Neuron (in vitro differentiated cells): ENCODE measurements at regions not wholly inside any gene's neighbourhood (a gene's known extent, or its start where the extent isn't known, plus 50 kb on each side); places are given as distances from the start of the nearest gene placed in this dataset.

ENCODE experiments used
- H2AFZ ChIP-seq: one replicate; pipeline ENCODE4 v1.6.1; 2013; ENCODE audit warnings: low read depth, mild to moderate bottlenecking, inconsistent platforms, low read length, moderate library complexity
- H3K27me3 ChIP-seq: one replicate; pipeline ENCODE4 v1.6.1; 2013; ENCODE audit warnings: low read length; ENCODE audit not compliant: insufficient read depth
- H3K36me3 ChIP-seq: one replicate; pipeline ENCODE4 v1.6.1; 2013; ENCODE audit warnings: low read length; ENCODE audit not compliant: insufficient read depth
- H3K4me1 ChIP-seq: one replicate; pipeline ENCODE4 v1.6.1; 2013; ENCODE audit warnings: low read length; ENCODE audit not compliant: insufficient read depth
- H3K4me3 ChIP-seq: 2 replicates; pipeline ENCODE4 v1.5.1; 2013; ENCODE audit warnings: mild to moderate bottlenecking, low read length, moderate library complexity
- H3K9me3 ChIP-seq: one replicate; pipeline ENCODE4 v1.6.1; 2013; ENCODE audit warnings: low read length

- H3K9me3 ChIP-seq = no peaks in the 10 kb centered on the region
- no peaks in the 10 kb centered on the region for H3K4me1 ChIP-seq
- no peak overlapping the region for H2AFZ ChIP-seq
- no peaks in the 10 kb centered on the region for H3K27me3 ChIP-seq
- H3K4me3 ChIP-seq = no peak overlapping the region
- H3K36me3 ChIP-seq = no peaks in the 10 kb centered on the region
Observed at GRCh38 chr12:38016602-38017001, 300.0 kb upstream of the ALG10B start.

- no peaks in the 10 kb centered on the region for H3K9me3 ChIP-seq
- H3K27me3 ChIP-seq = no peaks in the 10 kb centered on the region
Observed at GRCh38 chr12:38025916-38026315, 290.7 kb upstream of the ALG10B start.

GRCh38 chr12:38053113-38053512 lies 263.5 kb upstream of the ALG10B start:
- Histone ChIP-seq H3K27me3 (no peaks in the 10 kb centered on the region), H2AFZ (no peak overlapping the region), H3K4me1 (no peaks in the 10 kb centered on the region), H3K36me3 (no peaks in the 10 kb centered on the region), H3K4me3 (no peak overlapping the region), H3K9me3 (no peaks in the 10 kb centered on the region)

More at GRCh38 chr12:38025916-38026315, 290.7 kb upstream of the ALG10B start:
- Histone ChIP-seq H3K4me3 (no peak overlapping the region), H3K36me3 (no peaks in the 10 kb centered on the region), H3K4me1 (no peaks in the 10 kb centered on the region), H2AFZ (no peak overlapping the region)

GRCh38 chr12:38053655-38054464 lies 262.7 kb upstream of the ALG10B start:
- Histone ChIP-seq H3K36me3 (no peaks in the 10 kb centered on the region), H3K27me3 (no peaks in the 10 kb centered on the region), H3K4me3 (no peak overlapping the region), H3K4me1 (no peaks in the 10 kb centered on the region), H2AFZ (no peak overlapping the region), H3K9me3 (no peaks in the 10 kb centered on the region)

GRCh38 chr12:38056701-38057689 lies 259.6 kb upstream of the ALG10B start:
- Histone ChIP-seq H3K36me3 (no peaks in the 10 kb centered on the region), H2AFZ (no peak overlapping the region), H3K9me3 (no peaks in the 10 kb centered on the region), H3K4me1 (no peaks in the 10 kb centered on the region), H3K4me3 (no peak overlapping the region), H3K27me3 (no peaks in the 10 kb centered on the region)

- Histone ChIP-seq H3K4me3 (no peak overlapping the region), H3K9me3 (no peaks in the 10 kb centered on the region), H2AFZ (no peak overlapping the region), H3K4me1 (no peaks in the 10 kb centered on the region), H3K36me3 (no peaks in the 10 kb centered on the region), H3K27me3 (no peaks in the 10 kb centered on the region)
Observed at GRCh38 chr12:38099686-38100085, 216.9 kb upstream of the ALG10B start.

- no peaks in the 10 kb centered on the region for H3K36me3 ChIP-seq
- H3K27me3 ChIP-seq = no peaks in the 10 kb centered on the region
- H3K9me3 ChIP-seq = no peaks in the 10 kb centered on the region
Observed at GRCh38 chr12:38101753-38102152, 214.8 kb upstream of the ALG10B start.

GRCh38 chr12:38102197-38102596 lies 214.4 kb upstream of the ALG10B start:
- H3K27me3 ChIP-seq = no peaks in the 10 kb centered on the region
- no peak overlapping the region for H2AFZ ChIP-seq
- no peaks in the 10 kb centered on the region for H3K36me3 ChIP-seq
- H3K4me3 ChIP-seq = no peak overlapping the region
- no peaks in the 10 kb centered on the region for H3K9me3 ChIP-seq
- no peaks in the 10 kb centered on the region for H3K4me1 ChIP-seq

More at GRCh38 chr12:38101753-38102152, 214.8 kb upstream of the ALG10B start:
- H3K4me3 ChIP-seq = no peak overlapping the region
- H3K4me1 ChIP-seq = no peaks in the 10 kb centered on the region
- no peak overlapping the region for H2AFZ ChIP-seq

GRCh38 chr12:38110026-38110699 lies 206.4 kb upstream of the ALG10B start:
- no peaks in the 10 kb centered on the region for H3K9me3 ChIP-seq
- no peak overlapping the region for H3K4me3 ChIP-seq
- no peaks in the 10 kb centered on the region for H3K27me3 ChIP-seq
- no peaks in the 10 kb centered on the region for H3K4me1 ChIP-seq
- no peaks in the 10 kb centered on the region for H3K36me3 ChIP-seq
- H2AFZ ChIP-seq = no peak overlapping the region

GRCh38 chr12:38113991-38114390 lies 202.6 kb upstream of the ALG10B start:
- Histone ChIP-seq H3K9me3 (no peaks in the 10 kb centered on the region), H3K4me1 (no peaks in the 10 kb centered on the region), H3K36me3 (no peaks in the 10 kb centered on the region), H2AFZ (no peak overlapping the region), H3K27me3 (no peaks in the 10 kb centered on the region), H3K4me3 (no peak overlapping the region)

GRCh38 chr12:38116968-38117367 lies 199.6 kb upstream of the ALG10B start:
- Histone ChIP-seq H3K27me3 (no peaks in the 10 kb centered on the region), H2AFZ (no peak overlapping the region), H3K4me3 (no peak overlapping the region)

GRCh38 chr12:38118632-38119031 lies 197.9 kb upstream of the ALG10B start:
- no peaks in the 10 kb centered on the region for H3K27me3 ChIP-seq
- H3K4me1 ChIP-seq = no peaks in the 10 kb centered on the region
- H3K9me3 ChIP-seq = no peaks in the 10 kb centered on the region
- no peak overlapping the region for H3K4me3 ChIP-seq
- no peak overlapping the region for H2AFZ ChIP-seq
- H3K36me3 ChIP-seq = no peaks in the 10 kb centered on the region

More at GRCh38 chr12:38116968-38117367, 199.6 kb upstream of the ALG10B start:
- Histone ChIP-seq H3K9me3 (no peaks in the 10 kb centered on the region), H3K36me3 (no peaks in the 10 kb centered on the region), H3K4me1 (no peaks in the 10 kb centered on the region)

GRCh38 chr12:38120438-38120837 lies 196.1 kb upstream of the ALG10B start:
- Histone ChIP-seq H3K4me3 (no peak overlapping the region), H3K4me1 (no peaks in the 10 kb centered on the region), H3K27me3 (no peaks in the 10 kb centered on the region), H2AFZ (no peak overlapping the region), H3K9me3 (no peaks in the 10 kb centered on the region), H3K36me3 (no peaks in the 10 kb centered on the region)
